HG02678 (cell line): ENCODE measurements at regions not wholly inside any gene's neighbourhood (a gene's known extent, or its start where the extent isn't known, plus 50 kb on each side); places are given as distances from the start of the nearest gene placed in this dataset.

ENCODE experiments used
- ATAC-seq: cut with Tn5 transposase; IDR thresholded peaks from one replicate; pipeline ENCODE4 v1.9.1; 2021; ENCODE audit warnings: mild to moderate bottlenecking, moderate library complexity; ENCODE audit not compliant: unreplicated experiment

DNA sequence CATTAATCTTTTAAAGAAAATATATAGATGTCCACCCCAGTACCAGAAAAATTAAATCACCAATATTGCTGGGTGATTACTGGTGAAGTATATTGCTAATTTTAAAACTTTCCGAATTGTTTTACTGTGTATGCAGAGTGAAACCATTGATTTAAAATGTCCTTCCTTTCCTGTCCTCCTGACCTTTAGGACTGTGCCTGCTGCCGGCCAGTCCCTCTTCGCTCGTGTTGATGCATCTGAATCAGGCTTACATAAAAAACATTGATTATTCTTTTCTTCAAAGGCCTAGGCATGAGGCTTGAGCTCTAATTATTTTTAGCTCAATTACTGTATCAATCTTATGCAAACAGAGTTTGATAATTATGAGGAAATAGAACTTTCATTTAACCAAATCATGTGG is 1128.1 kb downstream of the BRINP3 start:
- ATAC-seq, result no peak

DNA sequence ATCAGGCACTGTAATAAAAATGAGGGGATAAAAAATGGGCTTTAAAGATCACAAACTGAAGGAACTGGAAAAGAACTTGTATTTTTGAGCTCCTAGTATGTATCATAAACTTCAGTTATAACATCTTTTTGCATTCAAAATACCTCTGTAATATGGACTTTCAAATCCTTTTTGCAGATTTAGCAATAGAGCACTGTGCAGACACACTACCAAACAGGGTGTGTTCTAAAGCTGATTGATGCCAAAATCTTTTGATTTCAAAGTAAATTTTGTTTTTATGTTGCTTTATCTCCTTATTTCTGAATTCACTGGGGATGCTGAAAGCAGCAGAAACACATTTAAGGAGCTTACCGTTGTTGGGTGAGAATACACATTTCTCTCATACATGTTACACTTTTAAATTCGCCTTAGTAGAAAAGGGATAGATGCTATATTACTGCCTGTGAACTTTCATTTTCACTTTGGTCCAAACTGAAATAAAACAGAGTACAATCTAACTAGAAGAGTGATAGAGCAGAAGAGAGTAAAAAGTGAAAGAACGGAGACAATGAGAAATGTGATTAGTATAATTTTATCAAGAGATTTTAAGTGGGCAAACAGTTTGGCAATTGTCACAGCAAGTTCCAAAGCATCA is 1126.6 kb downstream of the BRINP3 start:
- ATAC-seq, result no peak

GRCh38 chr1:189351960-189352359 is 1125.7 kb downstream of the BRINP3 start:
- no peak for ATAC-seq

DNA sequence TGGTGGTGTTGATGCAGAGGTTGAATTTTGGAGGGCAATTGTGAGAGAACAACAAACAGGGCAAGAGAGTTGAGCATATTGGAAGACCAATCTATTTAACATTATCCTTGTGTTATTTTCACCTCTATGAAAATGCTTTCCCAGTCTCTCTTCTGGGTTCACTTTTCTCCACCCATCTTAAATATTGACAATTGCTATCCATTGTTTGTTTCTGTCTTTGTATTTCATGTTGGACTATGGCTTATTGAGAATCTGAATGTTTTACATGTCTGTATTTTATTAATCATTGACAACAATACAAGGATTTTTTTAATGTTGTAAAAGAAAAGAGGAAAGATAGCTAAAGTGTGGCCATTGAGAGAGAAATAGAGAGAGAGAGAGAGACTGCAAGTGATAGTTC is 1121.5 kb downstream of the BRINP3 start:
- ATAC-seq, result no peak

- no peak for ATAC-seq
Measured at GRCh38 chr1:189357317-189357716, 1120.3 kb downstream of the BRINP3 start.

DNA sequence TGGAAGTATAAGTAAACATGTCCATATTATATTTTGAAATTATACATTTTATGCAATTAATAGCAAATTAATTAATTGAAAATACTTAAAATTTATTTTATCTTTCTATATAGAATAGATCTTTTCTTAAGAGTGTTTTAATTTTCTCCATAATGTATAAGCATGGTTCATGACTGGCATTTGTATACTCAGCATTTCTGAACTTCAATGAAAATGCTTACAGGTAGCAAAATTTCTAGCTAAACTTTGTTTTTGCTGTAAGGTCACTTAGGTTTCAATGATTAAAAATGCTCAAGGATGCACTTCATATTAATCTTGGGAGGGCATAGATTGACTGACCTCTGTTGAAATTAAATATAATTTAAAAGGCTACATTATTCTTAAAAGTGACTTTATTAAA is 1108.1 kb downstream of the BRINP3 start:
- ATAC-seq, result no peak

GRCh38 chr1:189374816-189375215 is 1102.8 kb downstream of the BRINP3 start:
- ATAC-seq, result no peak

GRCh38 chr1:189405419-189405818 is 1072.2 kb downstream of the BRINP3 start:
- no peak for ATAC-seq

GRCh38 chr1:189409774-189410173 is 1067.9 kb downstream of the BRINP3 start:
- no peak for ATAC-seq

DNA sequence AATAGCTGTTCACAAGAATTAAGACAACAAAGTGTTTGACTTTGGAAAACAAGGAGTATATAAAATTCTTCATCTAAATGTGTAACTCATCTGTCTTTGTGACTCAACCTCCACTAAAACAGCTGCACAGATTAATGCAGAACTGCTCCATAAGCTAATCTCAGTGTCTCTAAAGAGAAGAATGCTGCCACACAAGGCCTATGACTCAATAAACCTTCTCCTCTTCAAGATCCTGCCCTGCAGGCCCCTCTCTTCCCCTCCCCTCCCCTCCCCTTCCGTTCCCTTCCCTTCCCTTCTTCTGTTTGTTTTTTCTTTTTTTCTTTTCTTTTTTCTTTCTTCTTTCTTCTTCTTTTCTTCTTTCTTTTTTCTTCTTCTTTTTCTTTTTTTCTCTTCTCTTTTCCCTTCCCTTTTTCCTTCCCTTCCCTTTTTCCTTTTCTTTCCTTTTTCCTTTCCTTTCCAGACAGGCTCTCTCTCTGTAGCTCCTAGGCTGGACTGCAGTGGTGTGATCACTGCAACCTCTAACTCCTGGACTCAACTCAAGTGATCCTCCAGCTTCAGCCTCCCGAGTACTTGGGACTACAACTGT is 1052.8 kb downstream of the BRINP3 start:
- ATAC-seq, result no peak

- ATAC-seq, result no peak
Measured at GRCh38 chr1:189429610-189430009, 1048.1 kb downstream of the BRINP3 start.

DNA sequence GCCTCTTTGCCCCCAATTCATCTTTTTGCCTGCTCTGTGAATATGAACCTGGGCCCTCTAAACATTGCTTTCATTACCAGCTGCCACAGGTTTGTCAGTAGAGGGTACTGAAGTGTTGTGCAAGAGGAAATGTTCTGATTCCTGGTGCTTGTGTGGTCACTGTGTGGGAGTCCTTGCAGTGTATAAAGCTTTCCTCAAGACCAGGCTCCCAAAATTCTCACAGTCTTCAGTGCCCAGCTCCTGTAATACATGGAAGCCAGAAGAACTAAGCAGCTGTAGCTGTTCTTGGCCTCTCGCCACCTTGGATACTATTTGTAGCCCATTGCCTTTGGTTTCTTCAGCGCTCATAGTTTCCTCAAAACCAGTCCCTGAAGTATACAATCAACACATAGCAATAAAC is 1046.2 kb downstream of the BRINP3 start:
- ATAC-seq, result no peak

DNA sequence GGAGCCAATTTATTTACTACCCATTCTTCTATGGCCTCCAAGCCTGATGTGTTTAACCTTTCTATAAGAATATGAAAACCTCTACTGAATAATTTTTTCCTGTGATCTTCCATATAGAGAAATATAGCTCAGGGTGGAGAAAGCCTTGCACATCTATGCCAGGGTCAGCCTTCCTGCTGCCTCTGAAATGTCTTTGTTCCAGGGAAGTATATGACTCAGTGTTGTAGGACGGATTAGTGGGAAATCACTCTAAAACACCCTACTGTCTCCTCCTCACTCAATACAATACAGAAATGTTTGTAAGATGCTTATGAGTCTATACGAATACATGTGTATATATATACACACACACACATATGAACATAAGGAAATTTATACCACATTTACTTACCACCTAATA is 1044.9 kb downstream of the BRINP3 start:
- ATAC-seq, result no peak

- no peak for ATAC-seq
Measured at GRCh38 chr1:189434461-189434860, 1043.2 kb downstream of the BRINP3 start.

- no peak for ATAC-seq
Measured at GRCh38 chr1:189435398-189435797, 1042.3 kb downstream of the BRINP3 start.

DNA sequence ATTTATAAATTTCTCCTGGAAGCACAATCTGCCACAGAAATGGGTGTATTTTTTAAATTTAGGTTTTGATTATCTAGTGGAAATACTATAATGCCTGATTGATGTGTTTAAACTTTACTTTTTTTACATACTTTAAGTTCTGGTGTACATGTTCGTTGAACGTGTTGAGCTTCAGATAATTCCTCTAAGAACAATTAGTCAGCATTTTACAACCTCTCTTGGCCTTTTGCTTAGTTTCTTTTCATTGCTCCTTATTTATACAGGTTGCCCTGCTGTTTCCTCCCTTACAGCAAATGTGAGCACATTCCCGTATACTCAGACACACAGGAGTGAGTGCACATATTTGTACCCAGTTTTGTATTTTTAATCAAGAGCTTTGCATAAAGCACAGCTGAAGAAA is 1038.9 kb downstream of the BRINP3 start:
- no peak for ATAC-seq

GRCh38 chr1:189463166-189463565 is 1014.5 kb downstream of the BRINP3 start:
- no peak for ATAC-seq

- ATAC-seq, result no peak
Measured at GRCh38 chr1:189496768-189497167, 980.9 kb downstream of the BRINP3 start.

- no peak for ATAC-seq
Measured at GRCh38 chr1:189499736-189500135, 977.9 kb downstream of the BRINP3 start.

GRCh38 chr1:189500778-189501177 is 976.9 kb downstream of the BRINP3 start:
- no peak for ATAC-seq

- ATAC-seq, result no peak
Measured at GRCh38 chr1:189510827-189511226, 966.8 kb downstream of the BRINP3 start.

- ATAC-seq, result no peak
Measured at GRCh38 chr1:189513091-189513490, 964.6 kb downstream of the BRINP3 start.

DNA sequence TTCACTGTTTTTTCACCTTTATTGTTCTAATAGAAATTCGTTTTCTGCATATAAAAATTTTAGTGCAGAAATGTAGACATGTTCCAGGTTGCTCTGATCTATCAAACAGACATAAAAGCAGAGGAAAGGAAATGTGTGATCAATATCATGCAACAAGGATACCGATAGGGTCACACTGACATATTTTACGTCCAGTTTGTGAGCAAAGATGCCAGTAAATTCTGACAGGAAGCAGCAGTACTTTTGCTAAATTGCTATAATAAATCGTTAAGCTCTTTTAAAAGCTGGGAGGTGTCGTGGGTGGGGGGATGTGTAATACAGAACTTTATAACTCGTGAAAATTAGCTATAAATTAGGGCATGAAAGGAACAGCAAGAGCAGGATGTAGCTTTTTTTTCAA is 955.2 kb downstream of the BRINP3 start:
- ATAC-seq, result no peak
